ENCODE measurements at regions not wholly inside any gene's neighbourhood (a gene's known extent, or its start where the extent isn't known, plus 50 kb on each side); places are given as distances from the start of the nearest gene placed in this dataset.

DNA sequence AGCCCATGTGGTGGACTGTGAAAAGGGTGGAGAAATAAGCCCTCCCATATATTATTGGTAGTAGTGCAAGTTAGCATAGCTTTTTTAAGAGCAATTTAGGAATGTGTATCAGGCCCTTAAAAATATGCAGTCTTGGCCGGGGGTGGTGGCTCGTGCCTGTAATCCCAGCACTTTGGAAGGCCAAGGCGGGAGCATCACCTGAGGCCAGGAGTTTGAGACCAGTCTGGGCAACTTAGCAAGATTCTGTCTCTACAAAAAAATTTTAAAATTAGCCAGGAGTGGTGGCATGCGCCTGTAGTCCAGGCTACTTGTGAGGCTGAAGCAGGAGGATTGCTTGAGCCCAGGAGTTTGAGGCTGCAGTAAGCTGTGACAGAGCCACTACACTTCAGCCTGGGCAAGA lies 64.2 kb upstream of the BCAT1 start:
- TF ChIP-seq, protein P1, sequence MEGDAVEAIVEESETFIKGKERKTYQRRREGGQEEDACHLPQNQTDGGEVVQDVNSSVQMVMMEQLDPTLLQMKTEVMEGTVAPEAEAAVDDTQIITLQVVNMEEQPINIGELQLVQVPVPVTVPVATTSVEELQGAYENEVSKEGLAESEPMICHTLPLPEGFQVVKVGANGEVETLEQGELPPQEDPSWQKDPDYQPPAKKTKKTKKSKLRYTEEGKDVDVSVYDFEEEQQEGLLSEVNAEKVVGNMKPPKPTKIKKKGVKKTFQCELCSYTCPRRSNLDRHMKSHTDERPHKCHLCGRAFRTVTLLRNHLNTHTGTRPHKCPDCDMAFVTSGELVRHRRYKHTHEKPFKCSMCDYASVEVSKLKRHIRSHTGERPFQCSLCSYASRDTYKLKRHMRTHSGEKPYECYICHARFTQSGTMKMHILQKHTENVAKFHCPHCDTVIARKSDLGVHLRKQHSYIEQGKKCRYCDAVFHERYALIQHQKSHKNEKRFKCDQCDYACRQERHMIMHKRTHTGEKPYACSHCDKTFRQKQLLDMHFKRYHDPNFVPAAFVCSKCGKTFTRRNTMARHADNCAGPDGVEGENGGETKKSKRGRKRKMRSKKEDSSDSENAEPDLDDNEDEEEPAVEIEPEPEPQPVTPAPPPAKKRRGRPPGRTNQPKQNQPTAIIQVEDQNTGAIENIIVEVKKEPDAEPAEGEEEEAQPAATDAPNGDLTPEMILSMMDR (IDR thresholded peaks at IDR 0.05), result no peak
- no peak for TF ChIP-seq POLR2A (IDR thresholded peaks at IDR 0.05)

All from esophagus squamous epithelium (tissue), 4 donors.